ENCODE measurements at regions not wholly inside any gene's neighbourhood (a gene's known extent, or its start where the extent isn't known, plus 50 kb on each side); places are given as distances from the start of the nearest gene placed in this dataset.

GRCh38 chr13:99039718-99040280 lies 61.9 kb upstream of the DOCK9 start:
- ATAC-seq = no peak
- no TSS peak for BruUV-seq (replicated peaks)
- Histone ChIP-seq H3K9ac (ENCODE audit: insufficient read depth, low read depth, low read length) (no peak overlapping the region), H3K27me3 (ENCODE audit: control insufficient read depth in 1 of 2, insufficient read depth in 2 of 2, low read length in 2 of 2) (no peaks in the 10 kb centered on the region), H3K4me1 (ENCODE audit: insufficient read depth, low read length) (no peaks in the 10 kb centered on the region), H3K4me3 (replicated peaks in 1 of 3; ENCODE audit: insufficient read depth in 1 of 3, low read depth in 2 of 3, low read length in 3 of 3) (no peak overlapping the region), H3K36me3 (replicated peaks in 1 of 2; ENCODE audit: control insufficient read depth in 1 of 2, insufficient read depth in 2 of 2, low read length in 2 of 2) (no peaks in the 10 kb centered on the region), H3K9me3 (ENCODE audit: low read length) (no peaks in the 10 kb centered on the region), H3K79me2 (ENCODE audit: insufficient read depth, low read length) (no peaks in the 10 kb centered on the region), H2AFZ (ENCODE audit: low read length) (no peak overlapping the region), H3K4me2 (ENCODE audit: low read depth, low read length) (no peak overlapping the region), H3K27ac (ENCODE audit: extremely low read length, insufficient read depth, low read length) (no peak overlapping the region), H4K20me1 (ENCODE audit: insufficient read depth, low read length) (no peaks in the 10 kb centered on the region)
- in situ Hi-C loops (cut with HindIII; ENCODE audit: extremely low pct_ligation_motif_present, low pct_unique_long_range_greater_than_20kb) (no loop called here), intact Hi-C loops (cut with micrococcal nuclease; ENCODE audit: unreplicated experiment) (no loop called here)
- POLR2A ChIA-PET = no interaction called here
- no peak for FAIRE-seq
- 84% methylated on average over 2 of the region's 2 CpGs for WGBS (ENCODE audit: low lambda C conversion rate)
- no peak for DNase-seq (ENCODE audit: low spot score)
- CTCF ChIA-PET (ENCODE audit: low intra/inter-chr PET ratio, low total read pairs) = no interaction called here
- TF ChIP-seq KDM6A (CRISPR knock-in tag; IDR thresholded peaks at IDR 0.05; ENCODE audit: low read depth) (no peak), AFF4 (CRISPR knock-in tag; IDR thresholded peaks at IDR 0.05) (no peak), YEATS2 (CRISPR knock-in tag; IDR thresholded peaks at IDR 0.05; ENCODE audit: borderline replicate concordance) (no peak), ZNF878 (CRISPR knock-in tag; IDR thresholded peaks at IDR 0.05) (no peak), CHCHD3 (CRISPR knock-in tag; IDR thresholded peaks at IDR 0.05) (no peak), ZNF879 (CRISPR knock-in tag; IDR thresholded peaks at IDR 0.05) (no peak), HOXA9 (CRISPR knock-in tag; IDR thresholded peaks at IDR 0.05; ENCODE audit: borderline replicate concordance) (no peak), NFIC (IDR thresholded peaks at IDR 0.05; ENCODE audit: low read length) (no peak), ZNF362 (CRISPR knock-in tag; IDR thresholded peaks at IDR 0.05; ENCODE audit: borderline replicate concordance) (no peak), ATF6 (CRISPR knock-in tag; conservative IDR thresholded peaks at IDR 0.05) (no peak), NAIF1 (CRISPR knock-in tag; IDR thresholded peaks at IDR 0.05; ENCODE audit: borderline replicate concordance) (no peak), ZNF460 (CRISPR knock-in tag; IDR thresholded peaks at IDR 0.05; ENCODE audit: borderline replicate concordance) (no peak), TSC22D2 (CRISPR knock-in tag; IDR thresholded peaks at IDR 0.05; ENCODE audit: borderline replicate concordance) (no peak), KAT8 (CRISPR knock-in tag; IDR thresholded peaks at IDR 0.05) (no peak)
- TF ChIP-seq, protein P1, sequence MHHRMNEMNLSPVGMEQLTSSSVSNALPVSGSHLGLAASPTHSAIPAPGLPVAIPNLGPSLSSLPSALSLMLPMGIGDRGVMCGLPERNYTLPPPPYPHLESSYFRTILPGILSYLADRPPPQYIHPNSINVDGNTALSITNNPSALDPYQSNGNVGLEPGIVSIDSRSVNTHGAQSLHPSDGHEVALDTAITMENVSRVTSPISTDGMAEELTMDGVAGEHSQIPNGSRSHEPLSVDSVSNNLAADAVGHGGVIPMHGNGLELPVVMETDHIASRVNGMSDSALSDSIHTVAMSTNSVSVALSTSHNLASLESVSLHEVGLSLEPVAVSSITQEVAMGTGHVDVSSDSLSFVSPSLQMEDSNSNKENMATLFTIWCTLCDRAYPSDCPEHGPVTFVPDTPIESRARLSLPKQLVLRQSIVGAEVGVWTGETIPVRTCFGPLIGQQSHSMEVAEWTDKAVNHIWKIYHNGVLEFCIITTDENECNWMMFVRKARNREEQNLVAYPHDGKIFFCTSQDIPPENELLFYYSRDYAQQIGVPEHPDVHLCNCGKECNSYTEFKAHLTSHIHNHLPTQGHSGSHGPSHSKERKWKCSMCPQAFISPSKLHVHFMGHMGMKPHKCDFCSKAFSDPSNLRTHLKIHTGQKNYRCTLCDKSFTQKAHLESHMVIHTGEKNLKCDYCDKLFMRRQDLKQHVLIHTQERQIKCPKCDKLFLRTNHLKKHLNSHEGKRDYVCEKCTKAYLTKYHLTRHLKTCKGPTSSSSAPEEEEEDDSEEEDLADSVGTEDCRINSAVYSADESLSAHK (CRISPR knock-in tag; IDR thresholded peaks at IDR 0.05; ENCODE audit: borderline replicate concordance) = no peak
- TF ChIP-seq, protein P2, sequence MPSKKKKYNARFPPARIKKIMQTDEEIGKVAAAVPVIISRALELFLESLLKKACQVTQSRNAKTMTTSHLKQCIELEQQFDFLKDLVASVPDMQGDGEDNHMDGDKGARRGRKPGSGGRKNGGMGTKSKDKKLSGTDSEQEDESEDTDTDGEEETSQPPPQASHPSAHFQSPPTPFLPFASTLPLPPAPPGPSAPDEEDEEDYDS (CRISPR knock-in tag; IDR thresholded peaks at IDR 0.05) = no peak

Data from HepG2 (cell line).